GM19455 (cell line): ENCODE measurements at regions not wholly inside any gene's neighbourhood (a gene's known extent, or its start where the extent isn't known, plus 50 kb on each side); places are given as distances from the start of the nearest gene placed in this dataset.
"Not testable (repeated sequence)": the region's sequence is repeated elsewhere in the genome, so short reads cannot be mapped to it uniquely, and the experiment has no call there.

Source experiments
- ATAC-seq: cut with Tn5 transposase; IDR thresholded peaks from one replicate; pipeline ENCODE4 v1.9.1; 2021; ENCODE audit not compliant: unreplicated experiment

- ATAC-seq = no peak
Measured at GRCh38 chr2:217604527-217605194, 398.1 kb downstream of the TNS1 start.

GRCh38 chr2:217601601-217602000 lies 401.2 kb downstream of the TNS1 start:
- no peak for ATAC-seq

- no peak for ATAC-seq
Measured at GRCh38 chr2:217599906-217600305, 402.9 kb downstream of the TNS1 start.

DNA sequence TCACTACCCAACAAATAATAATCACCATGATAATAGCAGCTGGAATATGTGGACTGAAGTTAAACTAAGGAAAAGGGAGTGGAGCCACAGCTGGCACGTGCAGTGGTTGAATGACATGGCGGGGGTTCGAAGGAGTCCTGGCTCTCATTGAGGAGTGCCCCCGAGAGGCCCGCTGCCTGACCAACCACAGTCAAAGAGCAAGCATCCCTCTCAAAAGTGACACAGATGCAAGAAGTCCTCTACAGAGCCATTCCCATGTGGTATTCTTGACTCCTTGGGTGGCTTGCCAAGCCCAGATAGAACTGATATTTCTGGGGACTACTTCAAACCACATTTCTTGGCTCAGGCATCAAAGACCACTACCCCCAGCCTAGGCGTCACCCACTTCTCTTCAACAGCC lies 405.1 kb downstream of the TNS1 start:
- ATAC-seq = no peak

DNA sequence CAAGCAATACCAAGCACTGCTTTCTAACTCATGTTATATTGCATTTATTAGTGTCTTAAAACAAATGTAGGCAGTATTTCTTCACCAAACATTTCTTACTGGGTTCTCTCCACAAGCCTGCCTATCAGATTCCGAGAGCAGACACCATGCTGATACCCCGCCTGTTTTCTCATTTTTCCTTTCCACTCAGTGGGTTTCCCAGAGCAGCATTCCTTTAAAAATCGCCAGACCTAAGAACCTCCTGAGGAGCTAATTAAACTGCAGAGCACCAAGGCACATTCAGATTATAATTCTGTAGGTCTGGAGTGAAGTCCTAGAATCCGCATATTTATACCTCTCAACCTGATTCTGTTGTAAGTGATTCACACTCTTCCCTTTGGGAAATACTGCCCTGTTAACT lies 405.6 kb downstream of the TNS1 start:
- ATAC-seq = no peak

GRCh38 chr2:217593732-217594131 lies 409.1 kb downstream of the TNS1 start:
- no peak for ATAC-seq

DNA sequence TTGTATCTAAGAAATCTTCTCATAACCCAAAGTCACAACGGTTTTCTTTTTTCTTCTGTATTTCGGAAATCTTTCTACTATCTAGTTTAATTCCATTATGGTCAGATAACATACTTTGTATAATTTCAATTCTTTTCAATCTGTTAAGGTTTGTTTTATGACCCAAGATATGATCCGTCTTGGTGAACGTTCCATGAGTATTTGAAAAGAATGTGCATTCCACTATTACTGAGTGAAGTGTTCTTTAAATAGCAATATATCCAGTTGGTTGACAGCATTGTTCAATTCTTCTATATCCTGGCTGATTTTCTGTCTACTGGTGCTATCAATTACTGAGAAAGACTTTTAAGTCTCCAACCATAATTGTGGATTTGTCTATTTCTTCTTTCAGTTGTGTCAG lies 414.5 kb downstream of the TNS1 start:
- ATAC-seq = no peak

- no peak for ATAC-seq
Measured at GRCh38 chr2:217585362-217585761, 417.4 kb downstream of the TNS1 start.

- ATAC-seq = not testable (repeated sequence)
Measured at GRCh38 chr2:217580407-217580806, 422.4 kb downstream of the TNS1 start.

GRCh38 chr2:217573571-217573970 lies 429.2 kb downstream of the TNS1 start:
- ATAC-seq = no peak

DNA sequence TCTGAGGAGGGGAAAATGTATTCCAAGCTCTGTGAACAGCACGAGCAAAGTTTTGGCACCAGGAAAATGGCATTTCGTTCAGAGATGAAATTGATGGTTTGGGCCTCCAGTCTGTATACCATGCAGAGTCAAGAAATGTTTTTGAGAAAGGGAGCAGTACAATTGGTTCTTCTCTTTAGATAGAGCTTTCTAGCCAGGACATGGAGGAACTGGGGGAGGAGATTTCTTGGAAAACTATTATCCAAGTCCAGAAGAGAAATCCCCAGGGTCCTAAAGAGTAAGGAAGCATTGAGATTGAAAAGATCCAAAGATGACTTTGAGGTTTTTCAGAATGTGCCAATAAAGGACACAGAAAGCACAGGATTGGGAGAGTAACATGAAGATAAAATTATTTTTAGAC lies 432.4 kb downstream of the TNS1 start:
- ATAC-seq = no peak

DNA sequence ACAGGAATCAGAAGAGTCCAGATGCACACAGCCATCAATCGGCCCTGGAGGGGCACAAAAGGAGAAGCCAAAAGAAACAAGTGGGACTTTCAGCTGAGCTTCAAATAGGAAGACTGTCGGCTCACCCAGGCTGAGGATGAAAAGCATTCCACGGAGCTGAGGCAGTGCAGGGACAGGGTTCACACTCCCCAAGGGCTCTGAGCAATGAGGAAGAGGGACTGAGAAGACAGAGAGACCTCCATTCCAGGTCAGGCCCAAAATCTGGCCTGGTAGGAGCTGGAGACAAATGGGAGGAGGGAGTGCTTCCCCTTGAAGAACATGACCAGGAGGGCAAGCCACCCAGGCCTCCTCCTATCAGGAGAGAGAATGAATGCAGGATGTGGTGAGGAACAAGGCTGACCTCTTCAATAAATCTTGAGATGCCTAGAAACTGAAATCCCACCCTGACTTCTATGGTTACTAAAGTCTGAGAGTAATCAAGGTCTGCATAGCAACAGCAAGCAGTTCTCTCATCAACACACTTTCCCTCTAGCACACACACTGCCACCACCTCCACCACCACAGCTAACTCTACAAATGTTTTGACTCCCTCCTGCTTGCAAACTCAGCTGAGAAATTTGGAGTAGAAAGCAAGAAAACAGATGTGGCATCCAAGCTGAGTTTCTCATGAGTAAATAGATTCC lies 434.4 kb downstream of the TNS1 start:
- ATAC-seq = no peak

GRCh38 chr2:217563565-217563964 lies 439.2 kb downstream of the TNS1 start:
- no peak for ATAC-seq

DNA sequence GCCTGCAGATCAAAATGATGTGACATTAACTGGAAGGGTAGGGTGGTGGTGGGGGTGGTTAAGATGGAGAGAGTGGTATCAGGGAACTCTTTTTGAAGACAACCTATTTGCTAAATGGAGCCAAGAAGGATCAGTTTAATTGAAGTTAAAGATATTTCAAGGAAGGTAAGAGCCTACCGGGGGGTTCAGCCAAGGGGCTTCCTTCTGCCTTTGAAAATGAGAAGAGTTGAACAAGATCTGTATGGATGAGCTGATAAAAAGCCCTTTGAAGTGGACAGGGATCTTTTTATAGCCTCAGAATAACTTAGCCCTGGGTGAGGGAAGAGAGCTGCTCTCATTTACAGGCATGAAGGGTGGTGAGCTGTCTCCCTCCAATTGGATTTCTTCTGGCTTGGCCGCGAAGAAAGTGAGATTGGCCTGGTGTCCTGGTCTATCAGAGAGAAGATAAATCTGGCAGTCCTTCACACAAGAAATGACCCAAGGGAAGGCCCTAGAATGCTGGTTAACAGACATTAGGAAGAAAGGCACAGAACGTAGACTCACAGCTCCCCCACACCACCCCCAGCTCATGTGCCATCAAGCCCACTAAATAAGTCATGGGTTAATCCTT lies 439.8 kb downstream of the TNS1 start:
- ATAC-seq = no peak

GRCh38 chr2:217559084-217559483 lies 443.7 kb downstream of the TNS1 start:
- no peak for ATAC-seq

GRCh38 chr2:217555081-217555876 lies 447.5 kb downstream of the TNS1 start:
- no peak for ATAC-seq

- ATAC-seq = no peak
Measured at GRCh38 chr2:217553679-217554078, 449.1 kb downstream of the TNS1 start.

GRCh38 chr2:217553202-217553601 lies 449.6 kb downstream of the TNS1 start:
- ATAC-seq = no peak

GRCh38 chr2:217552081-217552480 lies 450.7 kb downstream of the TNS1 start:
- no peak for ATAC-seq

- ATAC-seq = no peak
Measured at GRCh38 chr2:217551252-217551899, 451.4 kb downstream of the TNS1 start.

DNA sequence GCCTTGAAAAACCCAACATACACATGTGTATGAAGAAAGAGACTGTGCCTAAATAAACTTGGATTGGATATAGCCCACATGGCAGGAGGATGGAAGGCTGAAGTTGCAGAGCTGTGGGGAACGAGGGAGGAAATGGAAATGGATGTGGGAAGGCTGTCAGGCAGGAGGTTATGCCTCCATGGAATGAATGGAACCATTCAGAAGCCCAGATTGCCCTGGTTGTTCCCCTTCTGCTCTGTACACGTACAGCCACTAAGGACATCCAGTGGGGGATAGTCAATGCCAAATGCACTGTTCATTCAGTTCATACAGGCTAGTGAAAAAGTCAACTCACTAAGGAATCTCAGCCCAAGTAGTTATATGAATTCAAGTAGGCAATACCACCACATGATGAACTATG lies 463.7 kb downstream of the TNS1 start:
- no peak for ATAC-seq
